GM23338 (cell line): ENCODE measurements at regions not wholly inside any gene's neighbourhood (a gene's known extent, or its start where the extent isn't known, plus 50 kb on each side); places are given as distances from the start of the nearest gene placed in this dataset.

ENCODE experiments used
- CREB1 ChIP-seq: fragments of 250-450 bp; sonication (Bioruptor Pico); IDR thresholded peaks from 2 replicates; pipeline ENCODE4 v1.5.0; 2020; ENCODE audit warnings: low read depth, mild to moderate bottlenecking, moderate library complexity
- EZH2phosphoT487 ChIP-seq: fragments of 200-600 bp; sonication (generic); IDR thresholded peaks from one replicate; pipeline ENCODE4 v1.8.1; 2018; ENCODE audit warnings: antibody characterized with exemption; ENCODE audit not compliant: unreplicated experiment
- JUNB ChIP-seq: IDR thresholded peaks from one replicate; pipeline ENCODE4 v1.6.1; 2016; ENCODE audit warnings: antibody characterized with exemption; ENCODE audit not compliant: unreplicated experiment
- NANOG ChIP-seq: IDR thresholded peaks from 2 replicates; pipeline ENCODE4 v1.6.1; 2016; ENCODE audit warnings: antibody characterized with exemption, borderline replicate concordance
- POLR2AphosphoS5 ChIP-seq: IDR thresholded peaks from 2 replicates; pipeline ENCODE4 v1.6.1; 2016; ENCODE audit warnings: antibody characterized with exemption, low read depth
- STAT1 ChIP-seq: IDR thresholded peaks from one replicate; pipeline ENCODE4 v1.6.1; 2016; ENCODE audit warnings: antibody characterized with exemption; ENCODE audit not compliant: unreplicated experiment
- ZNF331 ChIP-seq: fragments of 250-450 bp; sonication (Bioruptor Pico); IDR thresholded peaks from 2 replicates; pipeline ENCODE4 v1.5.0; 2020; ENCODE audit warnings: low read depth, mild to moderate bottlenecking, moderate library complexity
- TF ChIP-seq, protein P1 (sequence below): fragments of 250-450 bp; sonication (Bioruptor Pico); IDR thresholded peaks from 2 replicates; pipeline ENCODE4 v1.5.0; 2020; ENCODE audit warnings: mild to moderate bottlenecking, moderate library complexity
- TF ChIP-seq, protein P2 (sequence below): IDR thresholded peaks from 2 replicates; pipeline ENCODE4 v1.6.1; 2016; ENCODE audit warnings: antibody characterized with exemption
- TF ChIP-seq, protein P3 (sequence below), 2 experiments: fragments of 200-600 bp in 1 of 2; sonication (generic) in 1 of 2; conservative IDR thresholded peaks; 2 replicates each; pipeline versions ENCODE4 v1.5.1 to v1.6.1; 2016 to 2017; ENCODE audit warnings: antibody characterized with exemption in 2 of 2, low read depth in 2 of 2, mild to moderate bottlenecking in 2 of 2, moderate library complexity in 1 of 2

DNA sequence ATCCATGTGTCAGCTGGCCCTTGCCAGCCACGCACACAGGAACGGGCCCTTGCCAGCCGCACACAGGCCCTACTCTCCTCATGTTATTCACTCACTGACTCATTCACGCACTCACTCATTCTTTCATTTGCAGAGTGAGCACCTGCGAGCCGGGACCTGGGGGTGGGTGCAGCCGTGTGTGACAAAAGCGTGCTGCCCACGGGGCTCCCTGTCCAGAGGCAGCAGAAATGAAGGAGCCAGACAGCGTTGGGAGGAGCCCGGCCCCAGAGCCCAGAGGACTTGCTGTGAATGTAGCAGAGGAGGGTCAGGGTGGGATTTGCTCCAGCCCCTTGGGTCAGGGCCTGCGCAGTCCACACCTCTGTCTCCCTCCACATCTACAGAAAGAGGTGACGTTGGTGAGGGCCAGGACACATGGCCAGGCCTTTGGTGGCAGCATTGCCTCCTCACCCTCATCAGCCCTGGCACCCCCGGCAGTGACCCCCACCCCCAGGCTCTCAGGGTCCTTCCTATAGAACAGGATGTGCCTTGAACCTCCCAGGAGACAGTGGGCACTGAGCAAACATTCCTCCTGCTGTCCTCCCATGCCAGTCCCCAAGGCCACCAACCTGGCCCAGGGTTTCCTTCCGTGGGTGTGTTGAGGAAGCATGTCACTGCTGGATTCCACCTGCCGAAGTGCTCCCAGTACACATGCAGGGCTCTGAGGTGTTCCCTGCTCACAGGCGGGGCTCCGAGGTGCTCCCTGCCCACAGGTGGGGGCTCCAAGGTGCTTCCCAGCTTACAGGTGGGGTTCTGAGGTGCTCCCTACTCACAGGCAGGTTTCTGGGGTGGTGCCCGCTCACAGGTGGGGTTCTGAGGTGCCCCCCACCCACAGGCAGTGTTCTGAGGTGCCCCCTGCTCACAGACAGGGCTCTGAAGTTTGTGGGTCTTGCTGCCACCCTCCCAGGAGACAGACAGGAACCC, 105.7 kb downstream of the HMX1 start (continued):
- TF ChIP-seq, protein P1, sequence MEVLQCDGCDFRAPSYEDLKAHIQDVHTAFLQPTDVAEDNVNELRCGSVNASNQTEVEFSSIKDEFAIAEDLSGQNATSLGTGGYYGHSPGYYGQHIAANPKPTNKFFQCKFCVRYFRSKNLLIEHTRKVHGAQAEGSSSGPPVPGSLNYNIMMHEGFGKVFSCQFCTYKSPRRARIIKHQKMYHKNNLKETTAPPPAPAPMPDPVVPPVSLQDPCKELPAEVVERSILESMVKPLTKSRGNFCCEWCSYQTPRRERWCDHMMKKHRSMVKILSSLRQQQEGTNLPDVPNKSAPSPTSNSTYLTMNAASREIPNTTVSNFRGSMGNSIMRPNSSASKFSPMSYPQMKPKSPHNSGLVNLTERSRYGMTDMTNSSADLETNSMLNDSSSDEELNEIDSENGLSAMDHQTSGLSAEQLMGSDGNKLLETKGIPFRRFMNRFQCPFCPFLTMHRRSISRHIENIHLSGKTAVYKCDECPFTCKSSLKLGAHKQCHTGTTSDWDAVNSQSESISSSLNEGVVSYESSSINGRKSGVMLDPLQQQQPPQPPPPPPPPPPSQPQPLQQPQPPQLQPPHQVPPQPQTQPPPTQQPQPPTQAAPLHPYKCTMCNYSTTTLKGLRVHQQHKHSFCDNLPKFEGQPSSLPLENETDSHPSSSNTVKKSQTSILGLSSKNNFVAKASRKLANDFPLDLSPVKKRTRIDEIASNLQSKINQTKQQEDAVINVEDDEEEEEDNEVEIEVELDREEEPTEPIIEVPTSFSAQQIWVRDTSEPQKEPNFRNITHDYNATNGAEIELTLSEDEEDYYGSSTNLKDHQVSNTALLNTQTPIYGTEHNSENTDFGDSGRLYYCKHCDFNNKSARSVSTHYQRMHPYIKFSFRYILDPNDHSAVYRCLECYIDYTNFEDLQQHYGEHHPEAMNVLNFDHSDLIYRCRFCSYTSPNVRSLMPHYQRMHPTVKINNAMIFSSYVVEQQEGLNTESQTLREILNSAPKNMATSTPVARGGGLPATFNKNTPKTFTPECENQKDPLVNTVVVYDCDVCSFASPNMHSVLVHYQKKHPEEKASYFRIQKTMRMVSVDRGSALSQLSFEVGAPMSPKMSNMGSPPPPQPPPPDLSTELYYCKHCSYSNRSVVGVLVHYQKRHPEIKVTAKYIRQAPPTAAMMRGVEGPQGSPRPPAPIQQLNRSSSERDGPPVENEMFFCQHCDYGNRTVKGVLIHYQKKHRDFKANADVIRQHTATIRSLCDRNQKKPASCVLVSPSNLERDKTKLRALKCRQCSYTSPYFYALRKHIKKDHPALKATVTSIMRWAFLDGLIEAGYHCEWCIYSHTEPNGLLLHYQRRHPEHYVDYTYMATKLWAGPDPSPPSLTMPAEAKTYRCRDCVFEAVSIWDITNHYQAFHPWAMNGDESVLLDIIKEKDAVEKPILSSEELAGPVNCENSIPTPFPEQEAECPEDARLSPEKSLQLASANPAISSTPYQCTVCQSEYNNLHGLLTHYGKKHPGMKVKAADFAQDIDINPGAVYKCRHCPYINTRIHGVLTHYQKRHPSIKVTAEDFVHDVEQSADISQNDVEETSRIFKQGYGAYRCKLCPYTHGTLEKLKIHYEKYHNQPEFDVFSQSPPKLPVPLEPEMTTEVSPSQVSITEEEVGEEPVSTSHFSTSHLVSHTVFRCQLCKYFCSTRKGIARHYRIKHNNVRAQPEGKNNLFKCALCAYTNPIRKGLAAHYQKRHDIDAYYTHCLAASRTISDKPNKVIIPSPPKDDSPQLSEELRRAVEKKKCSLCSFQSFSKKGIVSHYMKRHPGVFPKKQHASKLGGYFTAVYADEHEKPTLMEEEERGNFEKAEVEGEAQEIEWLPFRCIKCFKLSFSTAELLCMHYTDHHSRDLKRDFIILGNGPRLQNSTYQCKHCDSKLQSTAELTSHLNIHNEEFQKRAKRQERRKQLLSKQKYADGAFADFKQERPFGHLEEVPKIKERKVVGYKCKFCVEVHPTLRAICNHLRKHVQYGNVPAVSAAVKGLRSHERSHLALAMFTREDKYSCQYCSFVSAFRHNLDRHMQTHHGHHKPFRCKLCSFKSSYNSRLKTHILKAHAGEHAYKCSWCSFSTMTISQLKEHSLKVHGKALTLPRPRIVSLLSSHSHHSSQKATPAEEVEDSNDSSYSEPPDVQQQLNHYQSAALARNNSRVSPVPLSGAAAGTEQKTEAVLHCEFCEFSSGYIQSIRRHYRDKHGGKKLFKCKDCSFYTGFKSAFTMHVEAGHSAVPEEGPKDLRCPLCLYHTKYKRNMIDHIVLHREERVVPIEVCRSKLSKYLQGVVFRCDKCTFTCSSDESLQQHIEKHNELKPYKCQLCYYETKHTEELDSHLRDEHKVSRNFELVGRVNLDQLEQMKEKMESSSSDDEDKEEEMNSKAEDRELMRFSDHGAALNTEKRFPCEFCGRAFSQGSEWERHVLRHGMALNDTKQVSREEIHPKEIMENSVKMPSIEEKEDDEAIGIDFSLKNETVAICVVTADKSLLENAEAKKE (CRISPR knock-in tag): no peak
- no peak for TF ChIP-seq JUNB
- no peak for TF ChIP-seq ZNF331 (CRISPR knock-in tag)
- no peak for TF ChIP-seq CREB1 (CRISPR knock-in tag)
- TF ChIP-seq, protein P2, sequence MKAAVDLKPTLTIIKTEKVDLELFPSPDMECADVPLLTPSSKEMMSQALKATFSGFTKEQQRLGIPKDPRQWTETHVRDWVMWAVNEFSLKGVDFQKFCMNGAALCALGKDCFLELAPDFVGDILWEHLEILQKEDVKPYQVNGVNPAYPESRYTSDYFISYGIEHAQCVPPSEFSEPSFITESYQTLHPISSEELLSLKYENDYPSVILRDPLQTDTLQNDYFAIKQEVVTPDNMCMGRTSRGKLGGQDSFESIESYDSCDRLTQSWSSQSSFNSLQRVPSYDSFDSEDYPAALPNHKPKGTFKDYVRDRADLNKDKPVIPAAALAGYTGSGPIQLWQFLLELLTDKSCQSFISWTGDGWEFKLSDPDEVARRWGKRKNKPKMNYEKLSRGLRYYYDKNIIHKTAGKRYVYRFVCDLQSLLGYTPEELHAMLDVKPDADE: no peak
- no peak for TF ChIP-seq POLR2AphosphoS5
- TF ChIP-seq NANOG: no peak
- no peak for TF ChIP-seq EZH2phosphoT487
- TF ChIP-seq STAT1: no peak
- TF ChIP-seq, protein P3, sequence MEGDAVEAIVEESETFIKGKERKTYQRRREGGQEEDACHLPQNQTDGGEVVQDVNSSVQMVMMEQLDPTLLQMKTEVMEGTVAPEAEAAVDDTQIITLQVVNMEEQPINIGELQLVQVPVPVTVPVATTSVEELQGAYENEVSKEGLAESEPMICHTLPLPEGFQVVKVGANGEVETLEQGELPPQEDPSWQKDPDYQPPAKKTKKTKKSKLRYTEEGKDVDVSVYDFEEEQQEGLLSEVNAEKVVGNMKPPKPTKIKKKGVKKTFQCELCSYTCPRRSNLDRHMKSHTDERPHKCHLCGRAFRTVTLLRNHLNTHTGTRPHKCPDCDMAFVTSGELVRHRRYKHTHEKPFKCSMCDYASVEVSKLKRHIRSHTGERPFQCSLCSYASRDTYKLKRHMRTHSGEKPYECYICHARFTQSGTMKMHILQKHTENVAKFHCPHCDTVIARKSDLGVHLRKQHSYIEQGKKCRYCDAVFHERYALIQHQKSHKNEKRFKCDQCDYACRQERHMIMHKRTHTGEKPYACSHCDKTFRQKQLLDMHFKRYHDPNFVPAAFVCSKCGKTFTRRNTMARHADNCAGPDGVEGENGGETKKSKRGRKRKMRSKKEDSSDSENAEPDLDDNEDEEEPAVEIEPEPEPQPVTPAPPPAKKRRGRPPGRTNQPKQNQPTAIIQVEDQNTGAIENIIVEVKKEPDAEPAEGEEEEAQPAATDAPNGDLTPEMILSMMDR (conservative IDR thresholded peaks at IDR 0.05; ENCODE audit: low read depth in 2 of 2): no peak
